NCI-H2196 (cell line): ENCODE measurements at regions not wholly inside any gene's neighbourhood (a gene's known extent, or its start where the extent isn't known, plus 50 kb on each side); places are given as distances from the start of the nearest gene placed in this dataset.
"Not testable (repeated sequence)": the region's sequence is repeated elsewhere in the genome, so short reads cannot be mapped to it uniquely, and the experiment has no call there.

Experiments used
- DNase-seq: peaks from one replicate; lab custom pipeline; 2025; ENCODE audit not compliant: unreplicated experiment; lab: John Stamatoyannopoulos, UW

DNA sequence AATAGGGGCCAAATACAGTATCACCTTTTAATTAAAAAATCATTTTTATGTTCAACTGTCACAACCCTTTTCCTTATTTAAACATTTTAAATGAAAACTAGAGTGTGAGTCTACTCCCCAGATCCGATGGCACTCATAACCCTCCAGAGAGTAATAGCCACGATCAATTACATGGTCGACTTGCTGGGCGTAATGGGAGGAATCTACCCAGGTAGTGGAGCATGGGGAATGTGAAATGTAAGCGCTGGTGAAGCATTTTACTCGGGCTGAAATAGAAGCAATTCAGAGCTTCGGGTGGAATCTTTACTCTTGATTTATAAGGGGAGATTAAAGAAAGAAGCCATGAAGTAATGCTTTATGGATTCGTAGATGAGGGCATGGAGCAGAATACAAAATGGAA, 321.9 kb downstream of the ACTR3B start:
- DNase-seq, result no peak

GRCh38 chr7:153084278-153084677, 324.7 kb downstream of the ACTR3B start:
- no peak for DNase-seq

DNA sequence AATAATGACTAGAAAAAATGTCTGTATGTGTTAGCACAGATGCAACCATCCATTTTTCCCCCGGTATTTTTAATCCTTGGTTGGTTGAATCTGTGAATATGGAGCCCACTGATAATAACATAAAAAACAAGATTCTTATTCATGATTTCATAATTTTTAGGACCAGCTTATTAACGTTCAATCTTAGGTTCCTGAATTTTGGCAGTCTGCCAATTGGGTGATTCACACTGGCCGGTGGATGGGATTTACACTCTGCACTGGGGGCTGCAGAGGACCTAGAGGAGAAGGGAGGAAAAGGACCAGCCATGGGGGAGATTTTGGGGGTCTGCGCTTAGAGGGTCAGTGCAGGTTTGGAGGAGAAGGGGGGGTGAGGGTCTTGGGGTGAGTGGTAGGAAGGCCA, 327.9 kb downstream of the ACTR3B start:
- no peak for DNase-seq

DNA sequence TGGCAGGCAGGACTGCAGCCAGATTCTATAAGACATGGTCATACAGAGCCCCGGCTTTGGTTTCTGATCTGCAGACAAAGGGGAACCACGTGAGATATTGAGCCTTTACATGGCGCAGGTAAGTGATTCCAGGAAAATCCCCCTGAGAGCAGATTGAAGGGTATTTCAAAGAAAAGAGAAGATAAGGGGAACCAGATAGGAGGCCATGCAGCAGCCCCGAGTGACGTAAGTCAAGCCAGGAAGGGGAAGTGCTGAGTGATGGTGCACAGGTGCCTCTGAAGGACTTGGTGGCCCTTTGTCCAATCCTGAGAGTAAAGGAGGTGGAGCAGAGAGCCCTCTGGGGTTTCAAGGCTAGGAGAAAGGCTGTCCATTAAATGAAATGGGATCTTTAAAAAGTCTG, 329.0 kb downstream of the ACTR3B start:
- no peak for DNase-seq

DNA sequence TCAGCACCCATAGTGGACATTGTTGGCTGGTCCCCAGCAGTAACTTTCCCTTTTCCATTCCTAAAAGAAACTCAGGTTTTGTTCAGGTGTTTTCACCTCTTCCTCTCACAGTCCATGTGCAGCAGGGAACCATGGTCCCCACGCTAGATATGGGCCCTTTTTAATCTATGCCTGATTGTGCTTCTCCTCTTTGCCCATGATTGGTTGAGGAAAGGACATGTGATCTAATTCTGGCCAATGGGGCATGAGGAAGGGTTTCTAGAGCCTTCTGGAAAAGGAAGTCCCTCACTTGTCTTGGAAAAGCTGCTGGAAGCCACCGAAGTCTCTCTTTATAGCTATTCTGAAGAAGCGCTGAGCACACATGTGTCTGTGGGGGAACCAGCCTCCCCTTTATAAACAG, 330.7 kb downstream of the ACTR3B start:
- DNase-seq, result no peak

GRCh38 chr7:153090764-153091163, 331.2 kb downstream of the ACTR3B start:
- no peak for DNase-seq

GRCh38 chr7:153091477-153091876, 331.9 kb downstream of the ACTR3B start:
- DNase-seq, result no peak

GRCh38 chr7:153097511-153098201, 338.1 kb downstream of the ACTR3B start:
- DNase-seq, result no peak

DNA sequence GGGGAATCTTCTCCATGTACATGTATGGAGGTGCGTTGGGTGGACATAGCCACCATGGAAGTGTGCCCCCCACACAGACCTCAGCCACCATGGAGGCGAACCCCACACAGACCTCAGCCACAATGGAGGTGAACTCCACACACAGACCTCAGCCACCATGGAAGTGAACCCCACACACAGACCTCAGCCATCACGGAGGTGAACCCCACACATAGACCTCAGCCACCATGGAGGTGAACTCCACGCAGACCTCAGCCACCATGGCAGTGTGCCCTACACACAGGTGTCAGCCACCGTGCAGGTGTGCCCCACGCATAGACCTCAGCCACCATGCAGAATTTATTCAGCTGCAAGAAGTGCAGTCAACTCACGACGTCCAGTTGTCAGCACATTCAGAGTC, 339.7 kb downstream of the ACTR3B start:
- no peak for DNase-seq

DNA sequence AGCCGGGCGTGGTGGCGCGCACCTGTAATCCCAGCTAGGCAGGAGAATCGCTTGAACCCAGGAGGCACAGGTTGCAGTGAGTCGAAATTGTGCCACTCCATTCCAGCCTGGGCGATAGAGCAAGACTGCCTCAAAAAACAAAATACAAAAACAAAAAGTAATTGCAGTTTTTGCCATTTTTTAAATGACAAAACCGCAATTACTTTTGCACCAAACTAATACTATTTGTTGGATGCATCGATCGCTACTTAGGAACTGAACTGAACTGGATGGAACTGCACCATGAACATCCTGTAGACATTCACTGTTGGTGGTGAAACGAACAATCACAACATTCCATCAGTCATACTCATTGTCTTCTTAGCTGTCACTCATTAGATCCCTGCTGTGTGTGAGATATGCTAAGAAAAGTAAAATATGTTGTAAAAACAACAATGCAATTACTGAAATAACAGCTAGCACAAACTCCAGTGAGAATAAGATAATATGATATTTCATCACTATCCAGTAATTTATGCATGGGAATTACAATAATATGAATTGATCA, 341.2 kb downstream of the ACTR3B start:
- DNase-seq, result no peak

DNA sequence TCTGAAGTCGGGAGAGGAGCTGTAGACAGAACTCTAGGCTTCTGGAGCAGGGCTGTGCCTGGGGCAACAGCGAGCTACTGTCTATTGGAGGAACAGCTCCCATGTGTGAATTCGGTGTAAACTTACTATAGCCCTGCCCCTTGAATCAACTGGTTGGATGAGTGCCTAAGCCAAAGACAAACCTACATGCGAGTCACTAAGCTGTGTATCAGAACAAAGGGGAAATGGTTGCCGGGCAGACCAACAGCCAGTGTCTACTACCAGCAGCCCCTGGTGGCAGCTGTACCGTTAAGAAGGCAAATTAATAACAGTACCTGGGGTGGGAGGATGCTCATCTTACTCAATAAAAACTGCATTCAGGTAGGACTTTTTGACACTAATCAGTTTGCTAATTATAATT, 343.6 kb downstream of the ACTR3B start:
- DNase-seq, result no peak

DNA sequence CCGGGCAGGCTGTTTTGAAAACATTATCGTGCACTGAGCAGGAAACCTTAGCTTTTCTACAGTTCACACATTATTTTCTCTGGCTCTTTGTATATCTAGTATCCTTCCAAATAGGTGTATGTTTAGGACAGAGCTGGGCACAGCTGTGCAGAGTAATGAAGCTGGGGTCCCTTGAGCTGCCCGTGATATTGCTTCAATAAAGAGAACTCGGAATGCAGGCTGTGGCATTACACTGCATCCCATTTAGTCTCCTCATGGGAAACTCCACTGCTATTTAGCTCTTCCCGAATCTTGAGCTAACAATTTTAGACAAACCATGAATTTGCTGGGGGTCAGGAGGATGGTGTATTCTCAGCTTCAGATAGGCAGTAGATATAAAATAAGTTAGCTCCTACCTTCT, 348.3 kb downstream of the ACTR3B start:
- DNase-seq, result no peak

GRCh38 chr7:153109566-153109965, 350.0 kb downstream of the ACTR3B start:
- no peak for DNase-seq

GRCh38 chr7:153110606-153111005, 351.1 kb downstream of the ACTR3B start:
- no peak for DNase-seq

DNA sequence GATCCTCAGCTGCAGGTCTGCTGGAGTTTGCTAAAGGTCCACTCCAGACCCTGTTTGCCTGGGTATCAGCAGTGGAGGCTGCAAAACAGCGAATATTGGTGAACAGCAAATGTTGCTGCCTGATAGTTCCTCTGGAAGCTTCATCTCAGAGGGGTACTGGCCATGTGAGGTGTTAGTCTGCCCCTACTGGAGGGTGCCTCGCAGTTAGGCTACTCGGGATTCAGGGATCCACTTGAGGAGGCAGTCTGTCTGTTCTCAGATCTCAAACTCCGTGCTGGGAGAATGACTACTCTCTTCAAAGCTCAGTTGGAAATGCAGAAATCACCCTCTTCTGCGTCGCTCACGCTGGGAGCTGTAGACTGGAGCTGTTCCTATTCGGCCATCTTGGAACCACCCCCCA, 362.7 kb downstream of the ACTR3B start:
- DNase-seq, result not testable (repeated sequence)

GRCh38 chr7:153130052-153130451, 370.5 kb downstream of the ACTR3B start:
- no peak for DNase-seq

DNA sequence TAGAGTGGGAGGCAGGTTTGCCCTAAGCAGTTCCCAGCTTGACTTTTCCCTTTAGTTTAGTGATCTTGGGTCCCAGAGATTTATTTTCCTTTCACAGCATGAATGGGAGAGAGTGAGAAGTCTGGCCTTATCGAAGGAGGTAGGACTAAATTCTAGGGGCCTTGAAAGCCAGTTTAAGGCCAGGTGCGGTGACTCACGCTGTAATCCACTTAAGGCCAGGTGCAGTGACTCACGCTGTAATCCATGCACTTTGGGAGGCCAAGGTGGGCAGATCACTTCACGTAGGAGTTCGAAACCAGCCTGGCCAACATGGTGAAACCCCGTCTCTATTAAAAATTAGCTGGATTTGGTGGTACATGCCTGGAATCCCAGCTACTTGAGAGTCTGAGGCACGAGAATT, 392.2 kb downstream of the ACTR3B start:
- DNase-seq, result no peak

DNA sequence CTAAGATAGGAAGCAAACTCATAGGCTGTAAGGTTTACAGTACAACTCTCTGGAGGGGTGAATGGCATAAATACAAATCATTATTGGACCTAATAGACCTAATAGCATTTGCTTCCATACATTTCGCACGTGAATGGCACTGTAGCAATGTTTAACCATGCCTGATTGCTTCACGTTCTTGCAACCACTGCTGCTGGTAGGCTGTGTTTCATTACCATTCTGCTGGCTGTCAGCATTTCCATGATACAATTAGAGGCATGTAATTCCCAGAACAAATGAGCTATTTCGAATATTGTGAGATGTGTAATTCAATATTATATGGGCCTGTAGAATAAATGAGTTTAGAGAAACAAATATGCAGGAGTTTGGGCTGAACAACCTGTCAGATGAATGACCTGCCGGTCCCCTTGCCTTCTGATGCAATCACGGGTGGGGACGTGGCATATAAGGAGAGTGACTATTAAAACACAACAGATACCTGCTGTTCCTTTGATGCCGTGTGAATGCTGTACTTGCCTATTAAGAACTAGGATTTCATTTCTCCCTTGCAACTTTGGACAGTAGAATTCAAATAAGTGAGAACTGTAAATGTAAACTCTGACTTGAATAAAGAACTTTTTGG, 393.4 kb downstream of the ACTR3B start:
- DNase-seq, result no peak

DNA sequence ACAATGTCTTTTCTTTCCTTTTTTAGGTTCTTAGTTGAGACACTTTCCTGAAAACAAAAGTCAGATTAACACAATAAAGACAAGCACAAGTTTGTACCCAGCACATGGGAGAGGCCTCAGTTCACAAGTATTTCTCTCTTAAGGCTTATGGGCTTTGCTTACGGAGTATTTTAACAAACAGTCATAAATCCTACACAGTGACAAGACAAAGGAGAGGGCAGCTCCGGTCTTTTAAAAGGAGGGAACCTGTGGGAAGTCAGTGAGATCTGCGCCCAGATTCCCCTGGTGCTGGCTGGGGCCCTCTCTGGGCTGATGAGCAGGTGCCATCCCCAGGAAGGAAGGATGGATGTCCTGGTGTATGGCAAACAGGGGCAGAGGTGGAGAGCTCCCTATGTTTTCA, 398.6 kb downstream of the ACTR3B start:
- no peak for DNase-seq

DNA sequence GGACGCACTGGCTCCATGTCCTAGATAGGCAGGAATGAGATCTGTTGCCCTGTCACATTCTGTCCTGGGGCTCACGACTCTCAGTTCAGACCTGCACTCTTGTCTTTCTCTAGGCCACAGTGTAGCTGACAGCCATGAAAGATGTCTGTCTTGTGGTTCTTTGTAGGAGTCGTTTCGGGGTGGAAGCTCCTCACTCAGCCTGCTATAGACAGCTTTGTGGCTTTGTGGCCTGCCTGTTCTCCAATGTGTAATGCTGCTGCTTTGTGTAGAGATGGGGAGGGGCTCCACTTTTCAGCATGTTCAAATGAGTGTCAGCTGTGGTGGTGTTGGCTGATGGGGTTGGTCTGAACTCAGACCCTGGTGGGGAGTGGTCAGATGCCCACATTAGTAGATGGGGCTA, 410.7 kb downstream of the ACTR3B start:
- DNase-seq, result no peak

DNA sequence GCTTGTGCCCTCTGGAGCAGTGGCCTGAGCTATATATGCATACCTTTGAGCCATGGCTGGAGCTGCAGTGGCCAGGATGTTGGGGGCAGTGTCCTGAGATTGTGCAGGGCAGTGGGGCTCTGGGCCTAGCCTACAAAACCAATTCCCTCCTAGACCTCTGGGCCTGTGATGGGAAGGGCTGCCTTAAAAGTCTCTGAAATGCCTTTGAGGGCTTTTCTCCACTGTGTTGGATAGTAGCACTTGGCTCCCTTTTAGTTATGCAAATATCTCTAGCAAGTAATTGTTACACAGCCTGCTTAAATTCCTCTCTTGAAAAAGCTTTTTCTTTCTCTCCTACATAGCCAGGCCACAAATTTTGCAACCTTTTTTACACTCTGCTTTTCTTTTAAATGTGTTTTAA, 426.4 kb downstream of the ACTR3B start:
- DNase-seq, result no peak

DNA sequence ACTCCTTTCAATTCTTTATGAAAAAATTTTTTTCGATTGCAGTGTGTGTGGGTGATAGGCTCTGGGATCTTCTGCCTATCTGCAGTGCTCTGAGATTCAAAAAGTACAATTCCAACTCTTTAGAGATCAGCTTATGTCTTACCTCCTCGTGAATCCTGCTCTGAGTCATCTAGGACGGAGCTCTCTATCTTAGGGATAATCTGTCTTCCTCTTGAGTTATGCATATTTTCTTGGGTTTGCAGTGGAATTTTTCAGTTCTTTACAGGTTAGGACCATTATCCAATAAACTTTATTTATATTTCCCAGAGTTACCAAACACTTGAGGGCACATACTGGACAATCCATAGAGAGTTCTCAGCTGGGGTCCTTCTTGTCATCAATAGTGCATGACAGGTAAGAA, 428.6 kb downstream of the ACTR3B start:
- no peak for DNase-seq

- DNase-seq, result no peak
Measured at GRCh38 chr7:153188630-153189029, 429.1 kb downstream of the ACTR3B start.
